ENCODE measurements at regions not wholly inside any gene's neighbourhood (a gene's known extent, or its start where the extent isn't known, plus 50 kb on each side); places are given as distances from the start of the nearest gene placed in this dataset.

DNA sequence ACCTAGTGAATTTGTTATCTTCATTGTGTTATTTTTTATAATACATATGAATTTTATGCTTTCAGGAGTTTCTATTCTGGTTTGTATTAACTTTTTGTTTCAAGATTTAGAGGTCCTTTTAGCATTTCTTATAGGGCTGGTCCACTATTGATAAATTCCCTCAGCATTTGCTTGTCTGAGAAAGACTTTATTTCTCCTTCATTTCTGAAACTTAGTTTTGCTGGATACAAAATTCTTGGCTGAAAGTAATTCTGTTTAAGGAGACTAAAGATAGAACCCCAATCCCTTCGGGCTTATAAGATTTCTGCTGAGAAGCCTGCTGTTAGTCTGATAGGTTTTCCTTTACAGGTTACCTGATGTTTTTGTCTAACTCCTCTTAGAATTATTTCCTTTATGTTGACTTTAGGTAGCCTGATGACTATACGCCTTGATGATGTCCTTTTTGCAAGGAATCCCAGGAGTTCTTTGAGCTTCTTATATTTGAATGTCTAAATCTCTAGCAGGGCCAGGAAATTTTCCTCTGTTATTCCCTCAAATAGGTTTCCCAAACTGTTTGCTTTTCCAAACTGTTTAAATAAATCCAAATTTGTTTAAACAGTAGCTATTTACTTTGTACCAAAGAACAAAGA lies 127.1 kb downstream of the CYSLTR2 start:
- TF ChIP-seq, protein P1, sequence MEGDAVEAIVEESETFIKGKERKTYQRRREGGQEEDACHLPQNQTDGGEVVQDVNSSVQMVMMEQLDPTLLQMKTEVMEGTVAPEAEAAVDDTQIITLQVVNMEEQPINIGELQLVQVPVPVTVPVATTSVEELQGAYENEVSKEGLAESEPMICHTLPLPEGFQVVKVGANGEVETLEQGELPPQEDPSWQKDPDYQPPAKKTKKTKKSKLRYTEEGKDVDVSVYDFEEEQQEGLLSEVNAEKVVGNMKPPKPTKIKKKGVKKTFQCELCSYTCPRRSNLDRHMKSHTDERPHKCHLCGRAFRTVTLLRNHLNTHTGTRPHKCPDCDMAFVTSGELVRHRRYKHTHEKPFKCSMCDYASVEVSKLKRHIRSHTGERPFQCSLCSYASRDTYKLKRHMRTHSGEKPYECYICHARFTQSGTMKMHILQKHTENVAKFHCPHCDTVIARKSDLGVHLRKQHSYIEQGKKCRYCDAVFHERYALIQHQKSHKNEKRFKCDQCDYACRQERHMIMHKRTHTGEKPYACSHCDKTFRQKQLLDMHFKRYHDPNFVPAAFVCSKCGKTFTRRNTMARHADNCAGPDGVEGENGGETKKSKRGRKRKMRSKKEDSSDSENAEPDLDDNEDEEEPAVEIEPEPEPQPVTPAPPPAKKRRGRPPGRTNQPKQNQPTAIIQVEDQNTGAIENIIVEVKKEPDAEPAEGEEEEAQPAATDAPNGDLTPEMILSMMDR (IDR thresholded peaks at IDR 0.05), result no peak
- TF ChIP-seq POLR2A (IDR thresholded peaks at IDR 0.05), result no peak
